K562 (cell line): ENCODE measurements at regions not wholly inside any gene's neighbourhood (a gene's known extent, or its start where the extent isn't known, plus 50 kb on each side); places are given as distances from the start of the nearest gene placed in this dataset.

ENCODE experiments used
- CTCF ChIP-seq, 3 experiments: IDR thresholded peaks in 2 of 3; conservative IDR thresholded peaks in 1 of 3; 2 replicates each; pipeline ENCODE4 v1.5.1; 2011 to 2012; ENCODE audit warnings: low read length in 3 of 3, mild to moderate bottlenecking in 3 of 3, control low read depth in 2 of 3, improper control_type of control experiment in 1 of 3, inconsistent platforms in 1 of 3, low read depth in 1 of 3, mixed read lengths in 1 of 3, moderate library complexity in 1 of 3; ENCODE audit not compliant: insufficient read depth in 2 of 3
- CTCFL ChIP-seq: IDR thresholded peaks from 2 replicates; pipeline ENCODE4 v1.6.1; 2011; ENCODE audit warnings: borderline replicate concordance, low read depth, mild to moderate bottlenecking, moderate library complexity, low read length; ENCODE audit not compliant: insufficient read depth, poor library complexity, severe bottlenecking
- GTF2A2 ChIP-seq: IDR thresholded peaks from 2 replicates; pipeline ENCODE4 v1.6.1; 2016; ENCODE audit warnings: mild to moderate bottlenecking, missing genetic modification characterization, missing compliant biosample characterization
- JUN ChIP-seq, 2 experiments: sonication (generic) in 1 of 2; formaldehyde crosslinking in 1 of 2; IDR thresholded peaks; 2 replicates each; pipeline versions ENCODE4 v1.6.1 to v1.8.0; 2012 to 2022; ENCODE audit warnings: borderline replicate concordance in 2 of 2, mild to moderate bottlenecking in 2 of 2, improper control_type of control experiment in 1 of 2, low read depth in 1 of 2, low read length in 1 of 2, missing genetic modification reagents in 1 of 2
- LEF1 ChIP-seq: fragments of 450-650 bp; IDR thresholded peaks from 2 replicates; pipeline ENCODE4 v1.6.1; 2016; ENCODE audit warnings: mild to moderate bottlenecking
- MAX ChIP-seq: sonication (generic); formaldehyde crosslinking; IDR thresholded peaks from 2 replicates; pipeline ENCODE4 v1.9.0; 2022; ENCODE audit warnings: mild to moderate bottlenecking, missing genetic modification reagents
- MLX ChIP-seq, 2 experiments: fragments of 450-650 bp in 1 of 2; sonication (generic) in 1 of 2; formaldehyde crosslinking; conservative IDR thresholded peaks; 2 replicates each; pipeline versions ENCODE4 v1.4.0 to v1.8.1; 2020 to 2022; ENCODE audit warnings: mild to moderate bottlenecking in 1 of 2, missing genetic modification reagents in 1 of 2
- NCOA1 ChIP-seq: fragments of 450-650 bp; IDR thresholded peaks from 2 replicates; pipeline ENCODE4 v1.6.1; 2016; ENCODE audit warnings: low read depth
- RAD21 ChIP-seq, 2 experiments: fragments of 250-450 bp in 1 of 2; fragments of 450-650 bp in 1 of 2; sonication (Bioruptor Pico) in 1 of 2; formaldehyde crosslinking in 1 of 2; IDR thresholded peaks in 1 of 2; conservative IDR thresholded peaks in 1 of 2; 2 replicates each; pipeline versions ENCODE4 v1.4.0 to v1.8.0; 2020 to 2022; ENCODE audit warnings: mild to moderate bottlenecking in 2 of 2, moderate library complexity in 1 of 2
- RCOR1 ChIP-seq, 2 experiments: IDR thresholded peaks; 2 replicates each; pipeline ENCODE4 v1.6.1; 2012; ENCODE audit warnings: low read depth in 2 of 2, low read length in 2 of 2, borderline replicate concordance in 1 of 2, improper control_type of control experiment in 1 of 2
- SAFB ChIP-seq: fragments of 200-400 bp; formaldehyde crosslinking; IDR thresholded peaks from 2 replicates; pipeline ENCODE4 v1.6.1; 2017; ENCODE audit warnings: low read depth, low read length, borderline replicate concordance
- STAG1 ChIP-seq: sonication (generic); formaldehyde crosslinking; IDR thresholded peaks from 2 replicates; pipeline ENCODE4 v1.5.0; 2020; ENCODE audit warnings: missing genetic modification reagents, borderline replicate concordance
- ZBTB5 ChIP-seq: fragments of 450-650 bp; IDR thresholded peaks from 2 replicates; pipeline ENCODE4 v1.6.1; 2017; ENCODE audit warnings: antibody characterized with exemption
- ZNF217 ChIP-seq: sonication (generic); formaldehyde crosslinking; IDR thresholded peaks from 2 replicates; pipeline ENCODE4 v1.8.0; 2022; ENCODE audit warnings: mild to moderate bottlenecking, missing genetic modification reagents
- ZNF444 ChIP-seq: fragments of 250-450 bp; sonication (Bioruptor Pico); IDR thresholded peaks from 2 replicates; pipeline ENCODE4 v1.4.0; 2020; ENCODE audit warnings: mild to moderate bottlenecking, moderate library complexity
- ZNF449 ChIP-seq: fragments of 250-450 bp; sonication (Bioruptor Pico); IDR thresholded peaks from 2 replicates; pipeline ENCODE4 v1.8.0; 2022; ENCODE audit warnings: moderate library complexity, mild to moderate bottlenecking, inconsistent platforms
- ZNF785 ChIP-seq: fragments of 250-450 bp; sonication (Bioruptor Pico); IDR thresholded peaks from 2 replicates; pipeline ENCODE4 v1.4.0; 2020; ENCODE audit warnings: mild to moderate bottlenecking

- TF ChIP-seq SAFB (no peak), ZNF444 (CRISPR knock-in tag) (no peak), CTCFL (peak; percentile 56), LEF1 (0 out of 2 replicates have a peak, but pooled peaks have one; percentile 28), MAX (peak; percentile 33; the same call in 1 of the 2 replicates), JUN (IDR thresholded peaks at IDR 0.05; ENCODE audit: borderline replicate concordance, low read depth, low read length) (no peak), JUN (CRISPR knock-in tag; IDR thresholded peaks at IDR 0.05; ENCODE audit: borderline replicate concordance) (0 out of 2 replicates have a peak, but pooled peaks have one; percentile 33), CTCF (IDR thresholded peaks at IDR 0.05 in 2 of 3, conservative IDR thresholded peaks at IDR 0.05 in 1 of 3; ENCODE audit: insufficient read depth in 2 of 3, low read depth in 1 of 3, low read length in 3 of 3) (peak; percentile 83 to 95 (median 85)), ZNF449 (no peak), RAD21 (CRISPR knock-in tag; conservative IDR thresholded peaks at IDR 0.05 in 1 of 2, IDR thresholded peaks at IDR 0.05 in 1 of 2) (peak; percentile 48 to 71), STAG1 (no peak), GTF2A2 (tag) (no peak), ZNF785 (CRISPR knock-in tag) (no peak), ZNF217 (CRISPR knock-in tag) (0 out of 2 replicates have a peak, but pooled peaks have one; percentile 42), NCOA1 (no peak), RCOR1 (IDR thresholded peaks at IDR 0.05; ENCODE audit: borderline replicate concordance in 1 of 2, low read depth in 2 of 2, low read length in 2 of 2) (0 out of 4 replicates have a peak, but pooled peaks of 1 of the 2 experiments have one; percentile 16), MLX (CRISPR knock-in tag; conservative IDR thresholded peaks at IDR 0.05) (no peak), ZBTB5 (no peak)
Observed at GRCh38 chr11:69888483-69889181, 69.4 kb upstream of the FGF3 start (continued).
